NCI-H1092 (cell line): ENCODE measurements at regions not wholly inside any gene's neighbourhood (a gene's known extent, or its start where the extent isn't known, plus 50 kb on each side); places are given as distances from the start of the nearest gene placed in this dataset.
"Not testable (repeated sequence)": the region's sequence is repeated elsewhere in the genome, so short reads cannot be mapped to it uniquely, and the experiment has no call there.

ENCODE experiments used
- DNase-seq: peaks from one replicate; lab custom pipeline; 2025; lab: John Stamatoyannopoulos, UW

GRCh38 chr7:101679653-101680173, 50.6 kb upstream of the MYL10 start:
- DNase-seq = not testable (repeated sequence)

DNA sequence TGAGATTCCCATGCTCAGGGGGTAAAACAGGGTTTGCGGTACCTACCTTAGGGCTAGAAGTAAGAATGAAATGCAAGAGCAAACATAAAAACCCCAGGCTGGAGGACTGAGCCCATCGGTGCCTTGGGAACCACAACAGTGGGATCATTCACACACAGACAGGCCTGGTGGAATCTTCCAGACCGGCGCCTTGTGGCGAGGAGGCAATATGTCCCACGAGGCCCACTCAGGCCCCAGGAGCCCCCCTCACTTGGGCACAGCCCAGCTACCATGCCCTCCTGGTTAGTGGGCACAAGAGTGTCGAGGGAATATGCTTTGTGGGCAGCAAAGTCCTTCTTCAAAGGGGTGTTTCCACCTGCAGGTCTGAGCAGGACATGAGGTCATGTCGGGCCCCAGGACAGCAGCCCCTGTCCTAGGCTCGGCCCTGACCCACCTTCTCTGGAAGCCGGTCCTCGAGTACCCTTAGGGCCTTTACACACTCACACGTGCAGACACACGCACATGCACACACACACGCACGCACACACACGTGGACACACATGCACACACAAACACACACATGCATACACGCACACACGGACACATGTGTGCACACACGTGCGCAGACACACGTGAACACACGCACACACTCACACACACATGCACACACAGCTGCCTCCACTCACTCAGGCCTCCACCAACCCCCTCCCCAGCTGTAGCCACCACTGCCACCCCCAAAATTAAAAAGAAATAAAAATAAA, 51.5 kb upstream of the MYL10 start:
- DNase-seq = no peak

GRCh38 chr7:101681170-101682007, 52.3 kb upstream of the MYL10 start:
- no peak for DNase-seq

- no peak for DNase-seq
Measured at GRCh38 chr7:101684983-101685330, 55.9 kb upstream of the MYL10 start.

GRCh38 chr7:101686030-101686429, 56.9 kb upstream of the MYL10 start:
- no peak for DNase-seq

DNA sequence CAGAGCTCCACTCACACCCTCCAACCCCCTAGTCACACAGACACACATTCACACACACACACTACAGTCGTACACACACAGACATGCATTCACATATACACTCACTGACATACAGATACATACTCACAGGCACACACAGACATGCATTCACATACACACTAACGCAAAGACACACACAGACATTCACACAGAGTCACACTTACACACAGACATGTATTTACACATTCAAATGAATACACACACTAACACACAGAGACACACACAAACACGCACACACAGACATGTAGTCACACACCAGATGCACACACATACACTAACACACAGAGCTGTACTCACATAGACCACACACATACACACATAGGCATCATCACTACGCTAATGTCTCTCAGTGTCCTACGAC, 58.0 kb upstream of the MYL10 start:
- DNase-seq = no peak

GRCh38 chr7:101687791-101688182, 58.7 kb upstream of the MYL10 start:
- DNase-seq = no peak

DNA sequence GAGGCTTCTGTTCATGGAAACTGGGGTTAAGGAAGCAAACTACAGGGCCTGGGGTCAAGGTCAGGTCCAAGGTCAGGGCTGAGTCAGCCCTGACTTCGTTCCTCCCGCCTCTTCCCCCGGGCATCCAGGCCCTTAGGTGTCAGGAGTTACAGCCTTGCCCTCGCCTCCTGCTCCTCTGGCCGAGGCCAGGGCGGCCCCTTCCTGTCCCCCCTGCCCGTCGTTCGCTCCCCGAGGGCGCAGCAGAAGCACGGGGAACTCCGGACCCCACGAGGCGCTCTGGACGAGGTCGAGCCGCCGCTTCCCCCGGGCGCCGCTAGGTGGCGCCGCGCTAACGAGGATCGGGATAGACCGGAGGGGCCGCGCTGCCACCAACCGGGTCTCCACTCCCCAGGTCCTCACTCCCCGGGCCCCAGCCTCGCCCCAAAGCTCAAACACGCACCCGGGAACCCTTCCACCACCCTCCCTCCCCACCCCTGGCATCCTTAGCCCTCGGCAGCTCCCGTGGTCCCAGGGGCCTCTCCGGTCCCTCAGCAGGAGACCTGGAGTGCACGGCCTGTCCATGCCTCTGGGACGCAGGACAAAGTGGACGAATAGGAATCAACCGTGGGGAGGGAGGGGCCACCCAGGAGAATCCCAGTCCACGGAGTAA, 59.2 kb upstream of the MYL10 start:
- DNase-seq = peak; percentile 54

DNA sequence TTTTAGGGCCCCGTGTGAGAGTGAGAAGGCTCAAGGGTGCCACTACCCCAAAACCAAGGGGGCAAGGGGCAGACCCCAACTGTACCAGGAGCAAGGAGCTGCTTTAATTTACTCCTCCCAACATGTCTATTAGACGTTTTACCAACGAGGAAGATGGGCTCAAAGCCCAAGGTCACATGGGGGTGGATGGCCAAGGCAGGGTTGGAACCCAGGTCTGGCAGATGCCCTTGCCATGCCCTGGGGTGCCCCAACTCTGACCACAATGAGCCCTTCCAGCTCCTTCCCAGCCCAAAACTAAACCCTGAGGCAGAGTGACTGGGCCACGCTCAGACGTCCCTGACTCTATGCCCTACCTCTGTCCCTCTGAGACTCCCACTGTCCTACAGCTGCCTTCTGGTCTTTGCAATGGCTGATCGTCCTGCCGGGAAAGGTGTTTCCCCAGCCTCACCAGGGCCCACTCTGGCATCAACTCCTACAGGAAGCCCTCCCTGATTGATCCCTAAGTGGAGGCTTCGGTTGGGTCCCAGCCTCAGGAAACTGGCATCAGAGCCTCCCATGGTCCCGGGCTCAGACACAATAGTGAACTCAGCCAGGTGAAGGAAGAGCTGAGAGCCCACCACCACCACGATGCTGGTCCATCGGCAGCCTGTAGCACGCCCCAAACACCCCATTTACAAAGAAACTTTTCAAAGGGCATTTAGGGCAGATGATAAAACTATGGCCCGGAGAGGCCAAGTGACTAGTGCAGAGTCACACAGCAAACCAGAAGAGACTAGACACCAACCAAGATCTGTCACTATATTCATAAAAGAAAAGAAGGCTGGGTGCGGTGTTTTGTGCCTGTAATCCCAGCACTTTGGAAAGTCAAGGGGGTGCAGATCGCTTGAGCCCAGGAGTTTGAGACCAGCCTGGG, 60.2 kb upstream of the MYL10 start:
- DNase-seq = no peak

DNA sequence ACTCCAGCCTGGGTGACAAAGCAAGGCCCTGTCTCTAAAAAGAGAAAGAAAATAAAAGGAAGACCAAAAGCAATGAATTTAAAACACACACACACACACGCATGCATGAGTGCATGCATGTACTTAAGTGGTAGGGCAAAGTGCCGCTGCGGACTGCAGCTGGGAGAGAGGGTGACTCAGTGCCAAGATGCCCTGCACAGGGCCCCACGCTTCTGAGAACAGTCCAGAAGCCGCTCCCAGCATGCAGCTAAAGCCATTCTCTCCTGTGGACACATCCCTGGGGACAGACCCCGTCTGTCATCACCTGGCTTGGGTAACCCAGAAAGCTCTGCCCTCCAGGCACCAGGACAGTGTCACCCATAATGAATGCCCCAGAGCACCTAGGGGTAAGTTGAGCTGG, 61.0 kb upstream of the MYL10 start:
- DNase-seq = no peak

DNA sequence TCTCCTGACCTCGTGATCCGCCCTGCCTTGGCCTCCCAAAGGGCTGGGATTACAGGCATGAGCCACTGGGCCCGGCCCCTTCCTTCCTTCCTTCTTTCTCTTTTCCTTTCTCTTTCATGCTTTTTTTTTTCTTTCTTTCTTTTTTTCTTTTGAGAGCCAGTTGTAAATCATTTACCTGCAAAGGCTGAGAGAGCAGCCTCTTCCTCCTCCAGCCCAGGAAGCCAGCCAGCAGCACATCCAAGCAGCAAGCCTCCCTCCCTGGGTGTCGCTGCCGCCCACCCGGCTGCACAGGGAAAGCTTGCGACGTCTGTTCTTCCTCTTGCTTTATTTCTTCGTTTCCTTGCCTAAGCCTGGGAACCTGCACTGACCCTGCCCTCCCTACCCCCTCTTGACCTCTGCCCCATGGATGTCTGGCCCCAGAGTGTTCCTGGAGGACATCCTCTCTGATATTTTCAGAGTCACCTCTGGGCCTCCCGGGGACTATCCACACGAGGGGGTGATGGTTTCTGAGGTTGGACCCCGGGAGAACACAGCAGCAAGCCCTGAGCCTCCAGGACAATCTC, 62.8 kb upstream of the MYL10 start:
- DNase-seq = no peak

DNA sequence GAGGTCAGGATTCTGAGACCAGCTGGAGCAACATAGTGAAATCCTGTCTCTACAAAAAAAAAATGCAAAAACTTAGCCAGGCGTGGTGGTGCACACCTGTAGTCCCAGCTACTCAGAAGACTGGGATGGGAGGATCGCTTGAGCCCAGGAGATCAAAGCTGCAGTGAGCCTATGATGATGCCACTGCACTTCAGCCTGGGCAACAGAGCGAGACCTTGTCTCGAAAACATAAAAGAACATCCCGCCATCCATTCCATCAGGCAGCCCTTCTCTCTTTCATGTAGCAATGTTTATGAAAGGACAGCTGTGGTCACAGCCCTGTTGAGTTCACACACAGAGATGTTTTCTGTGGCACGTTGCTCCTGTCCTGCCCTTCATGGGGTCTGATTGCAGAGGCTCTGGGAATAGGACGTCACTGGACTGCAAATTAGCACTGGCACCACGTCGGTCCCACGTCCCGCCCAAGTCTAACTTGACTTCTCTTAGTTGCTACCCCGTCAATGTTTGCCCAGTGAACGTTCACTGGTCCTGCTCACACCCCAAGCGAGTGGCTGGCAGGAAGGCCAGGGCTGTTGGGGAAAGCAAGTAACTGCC, 64.5 kb upstream of the MYL10 start:
- DNase-seq = no peak

DNA sequence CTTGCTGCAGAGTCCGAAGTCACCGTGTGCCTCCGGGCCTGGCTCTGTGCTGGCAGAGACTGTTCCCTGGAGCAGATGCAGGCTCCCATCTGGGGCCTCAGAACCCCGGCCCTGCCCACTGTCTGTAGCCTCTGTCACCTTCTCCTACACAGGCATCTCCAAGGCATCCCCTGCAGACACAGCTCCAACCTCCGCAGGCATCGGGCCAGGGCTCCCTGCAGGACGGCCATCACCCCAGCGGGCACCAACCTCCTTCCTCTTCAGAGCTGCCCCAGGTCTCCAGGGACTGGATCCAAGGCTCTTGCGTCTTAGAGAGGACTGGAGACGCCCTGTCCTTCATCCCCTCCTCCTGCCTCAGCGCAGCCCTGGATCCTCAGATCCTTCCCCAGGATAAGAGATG, 69.9 kb upstream of the MYL10 start:
- DNase-seq = no peak

GRCh38 chr7:101699399-101699798, 70.3 kb upstream of the MYL10 start:
- no peak for DNase-seq

GRCh38 chr7:101699881-101700823, 71.1 kb upstream of the MYL10 start:
- DNase-seq = no peak

DNA sequence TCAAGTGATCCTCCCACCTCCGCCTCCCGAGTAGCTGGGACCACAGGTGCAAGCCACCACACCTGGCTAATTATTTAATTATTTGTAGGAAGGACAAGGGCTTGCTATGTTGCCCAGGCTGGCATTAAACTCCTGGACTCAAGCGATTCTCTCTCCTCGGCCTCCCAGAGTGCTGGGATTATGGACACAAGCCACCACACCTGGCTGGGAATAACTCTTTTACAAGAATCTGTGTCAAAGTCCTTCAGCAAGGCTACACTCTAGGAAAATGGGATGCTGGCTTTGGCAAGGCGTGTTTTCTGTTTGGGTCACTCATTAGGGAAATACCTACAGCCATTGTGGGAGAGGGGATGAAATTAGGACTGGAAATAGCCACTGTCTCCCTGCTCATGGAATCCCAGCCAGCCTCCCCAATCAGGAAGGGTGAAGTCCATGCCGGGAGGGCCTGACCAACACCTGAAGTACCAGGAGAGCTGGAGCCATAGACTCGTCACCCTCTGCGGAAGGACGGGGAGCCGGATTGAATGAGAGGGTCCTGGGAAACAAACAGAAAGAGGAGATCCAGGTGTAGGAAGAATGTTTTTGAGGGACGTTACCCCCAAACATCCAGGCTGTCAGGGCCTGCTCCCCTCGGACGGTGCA, 72.2 kb upstream of the MYL10 start:
- no peak for DNase-seq

DNA sequence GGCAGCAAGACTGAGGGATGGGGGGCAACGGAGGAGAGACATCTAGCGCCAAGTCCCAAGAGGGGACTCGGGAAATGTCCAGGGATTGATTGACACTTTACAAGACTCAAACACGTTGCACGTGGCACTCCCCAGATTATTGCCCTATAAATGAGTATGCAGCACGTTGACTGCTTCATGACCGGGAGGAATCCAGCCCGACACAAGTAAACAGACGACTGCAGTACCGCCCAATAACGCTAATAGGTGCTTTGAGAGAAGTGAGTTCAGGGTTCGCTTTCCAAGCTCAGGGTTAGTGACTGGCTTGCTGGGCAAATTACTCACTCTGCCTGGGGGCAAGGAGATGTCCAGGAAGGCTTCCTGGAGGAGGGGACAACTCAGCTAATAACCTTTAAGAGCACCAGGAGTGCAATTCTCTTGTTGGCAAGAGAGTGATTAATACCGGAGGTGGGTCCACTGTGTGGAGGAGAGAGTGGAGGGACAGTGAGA, 73.3 kb upstream of the MYL10 start:
- no peak for DNase-seq

DNA sequence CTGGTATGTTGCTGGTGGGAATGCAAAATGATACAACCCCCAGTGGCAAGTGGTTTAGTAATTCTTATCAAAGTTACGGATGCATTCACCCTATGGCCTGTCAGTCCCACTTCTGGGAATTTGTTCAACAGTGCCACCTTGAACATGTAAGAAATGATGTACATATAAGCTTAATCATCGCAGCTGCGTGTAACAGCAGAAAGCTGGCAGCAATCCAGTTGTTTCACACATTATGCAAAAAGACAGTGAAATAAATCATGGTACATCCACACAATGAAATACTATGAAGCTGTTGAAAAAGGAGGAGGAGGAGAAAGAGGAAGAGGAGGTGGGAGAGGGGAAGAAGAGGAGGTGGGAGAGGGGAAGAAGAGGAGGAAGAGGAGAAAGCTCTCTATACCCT, 76.2 kb upstream of the MYL10 start:
- no peak for DNase-seq

- no peak for DNase-seq
Measured at GRCh38 chr7:101707587-101707986, 78.5 kb upstream of the MYL10 start.
